ENCODE measurements at regions not wholly inside any gene's neighbourhood (a gene's known extent, or its start where the extent isn't known, plus 50 kb on each side); places are given as distances from the start of the nearest gene placed in this dataset.

DNA sequence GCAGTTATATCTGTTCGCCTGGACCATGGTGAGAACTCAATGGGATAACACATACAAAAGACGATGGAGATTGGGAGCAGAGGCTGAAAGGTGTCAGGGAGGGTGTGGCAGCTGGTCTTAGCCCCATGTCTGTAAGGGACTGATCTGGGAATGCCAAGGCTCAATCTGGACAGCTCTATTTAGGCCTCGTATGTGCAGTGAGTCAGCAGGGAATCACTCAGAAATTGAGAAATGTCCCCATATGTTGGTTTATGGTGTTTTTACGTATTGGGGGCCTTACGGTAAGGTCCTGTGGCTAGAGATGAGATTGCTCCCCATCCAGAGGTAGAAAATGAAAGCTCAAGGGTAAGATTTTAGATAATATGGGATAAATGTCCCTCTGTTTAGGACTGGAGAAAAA lies 71.4 kb upstream of the TTC29 start:
- H3K9me3 ChIP-seq (ENCODE audit: low read depth, low read length), result no peaks in the 10 kb centered on the region
- no peak for DNase-seq (ENCODE audit: low read depth, low spot score)
- no peak overlapping the region for H3K27ac ChIP-seq
- H3K36me3 ChIP-seq (ENCODE audit: insufficient read depth, low read length), result no peaks in the 10 kb centered on the region
- TF ChIP-seq POLR2AphosphoS5 (IDR thresholded peaks at IDR 0.05; ENCODE audit: borderline replicate concordance, low read depth, low read length) (no peak), EZH2 (IDR thresholded peaks at IDR 0.05) (no peak), FOXP2 (optimal IDR thresholded peaks at IDR 0.05; ENCODE audit: control extremely low read depth, extremely low read length, insufficient read depth) (no peak)
- no peak overlapping the region for H3K9ac ChIP-seq (ENCODE audit: insufficient read length)
- H3K4me3 ChIP-seq, result no peak overlapping the region

DNA sequence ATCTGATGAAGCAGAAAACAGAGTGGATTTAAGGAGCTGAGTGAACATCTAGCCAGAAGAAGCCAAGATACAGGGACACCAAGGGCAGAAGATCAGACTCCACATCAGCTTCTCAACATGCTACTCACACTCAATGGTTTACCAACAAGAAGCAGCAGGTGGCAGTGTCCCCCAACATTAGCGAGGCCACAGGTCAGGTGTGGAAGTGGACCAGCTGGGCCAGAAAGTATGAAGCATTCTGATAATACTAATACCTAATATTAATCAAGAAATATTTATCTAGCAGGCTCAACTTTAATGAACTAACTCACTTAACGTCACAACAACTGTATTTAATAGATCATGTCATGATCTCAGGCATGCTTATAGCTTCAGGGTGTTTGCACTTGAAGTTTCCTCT lies 73.4 kb upstream of the TTC29 start:
- TF ChIP-seq POLR2AphosphoS5 (IDR thresholded peaks at IDR 0.05; ENCODE audit: borderline replicate concordance, low read depth, low read length) (no peak), FOXP2 (optimal IDR thresholded peaks at IDR 0.05; ENCODE audit: control extremely low read depth, extremely low read length, insufficient read depth) (no peak), EZH2 (IDR thresholded peaks at IDR 0.05) (no peak)
- Histone ChIP-seq H3K9ac (ENCODE audit: insufficient read length) (no peak overlapping the region), H3K4me3 (no peak overlapping the region), H3K9me3 (ENCODE audit: low read depth, low read length) (no peaks in the 10 kb centered on the region), H3K27ac (no peak overlapping the region), H3K36me3 (ENCODE audit: insufficient read depth, low read length) (no peaks in the 10 kb centered on the region)
- DNase-seq (ENCODE audit: low read depth, low spot score), result peak; percentile 35

- TF ChIP-seq POLR2AphosphoS5 (IDR thresholded peaks at IDR 0.05; ENCODE audit: borderline replicate concordance, low read depth, low read length), result no peak
- no peak for TF ChIP-seq FOXP2 (optimal IDR thresholded peaks at IDR 0.05; ENCODE audit: control extremely low read depth, extremely low read length, insufficient read depth)
- TF ChIP-seq EZH2 (IDR thresholded peaks at IDR 0.05), result no peak
- H3K27ac ChIP-seq, result no peak overlapping the region
- H3K36me3 ChIP-seq (ENCODE audit: insufficient read depth, low read length), result no peaks in the 10 kb centered on the region
- H3K9ac ChIP-seq (ENCODE audit: insufficient read length), result no peak overlapping the region
- H3K4me3 ChIP-seq, result no peak overlapping the region
- no peaks in the 10 kb centered on the region for H3K9me3 ChIP-seq (ENCODE audit: low read depth, low read length)
- DNase-seq (ENCODE audit: low read depth, low spot score), result no peak
Observed at GRCh38 chr4:147020456-147020855, 74.8 kb upstream of the TTC29 start.

GRCh38 chr4:147025042-147025441 lies 79.4 kb upstream of the TTC29 start:
- Histone ChIP-seq H3K4me3 (no peak overlapping the region), H3K9me3 (ENCODE audit: low read depth, low read length) (no peaks in the 10 kb centered on the region)
- TF ChIP-seq POLR2AphosphoS5 (IDR thresholded peaks at IDR 0.05; ENCODE audit: borderline replicate concordance, low read depth, low read length), result no peak
- no peak for TF ChIP-seq EZH2 (IDR thresholded peaks at IDR 0.05)
- no peak for TF ChIP-seq FOXP2 (optimal IDR thresholded peaks at IDR 0.05; ENCODE audit: control extremely low read depth, extremely low read length, insufficient read depth)

GRCh38 chr4:147029296-147029695 lies 83.6 kb upstream of the TTC29 start:
- Histone ChIP-seq H3K4me3 (no peak overlapping the region), H3K36me3 (ENCODE audit: insufficient read depth, low read length) (no peaks in the 10 kb centered on the region), H3K27ac (no peak overlapping the region), H3K9me3 (ENCODE audit: low read depth, low read length) (no peaks in the 10 kb centered on the region), H3K9ac (ENCODE audit: insufficient read length) (no peak overlapping the region)
- no peak for DNase-seq (ENCODE audit: low read depth, low spot score)
- TF ChIP-seq FOXP2 (optimal IDR thresholded peaks at IDR 0.05; ENCODE audit: control extremely low read depth, extremely low read length, insufficient read depth) (no peak), EZH2 (IDR thresholded peaks at IDR 0.05) (no peak), POLR2AphosphoS5 (IDR thresholded peaks at IDR 0.05; ENCODE audit: borderline replicate concordance, low read depth, low read length) (no peak)

More at GRCh38 chr4:147025042-147025441, 79.4 kb upstream of the TTC29 start:
- Histone ChIP-seq H3K9ac (ENCODE audit: insufficient read length) (no peak overlapping the region), H3K36me3 (ENCODE audit: insufficient read depth, low read length) (no peaks in the 10 kb centered on the region), H3K27ac (no peak overlapping the region)
- DNase-seq (ENCODE audit: low read depth, low spot score), result no peak

DNA sequence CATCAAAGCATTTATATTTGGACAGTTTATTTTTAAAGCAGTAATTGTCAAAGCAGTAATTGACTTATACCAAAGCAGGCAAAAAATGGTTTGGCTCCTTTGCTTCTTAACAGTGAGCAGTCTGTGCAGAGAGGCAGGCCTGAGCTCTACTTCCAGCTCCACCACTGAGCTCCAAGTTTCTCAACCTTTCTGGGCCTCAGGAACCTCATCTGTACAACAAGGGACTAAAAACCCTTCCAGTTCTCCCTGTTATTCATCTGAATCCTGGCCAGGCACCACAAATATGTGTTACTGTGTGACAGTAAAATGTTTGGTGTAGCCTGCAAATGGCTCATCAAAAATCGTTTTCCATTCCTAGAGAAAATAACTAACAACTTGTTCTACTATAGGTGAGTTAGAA lies 88.7 kb upstream of the TTC29 start:
- no peak overlapping the region for H3K27ac ChIP-seq
- H3K9ac ChIP-seq (ENCODE audit: insufficient read length), result no peak overlapping the region
- H3K4me3 ChIP-seq, result no peak overlapping the region
- no peaks in the 10 kb centered on the region for H3K9me3 ChIP-seq (ENCODE audit: low read depth, low read length)
- no peaks in the 10 kb centered on the region for H3K36me3 ChIP-seq (ENCODE audit: insufficient read depth, low read length)
- DNase-seq (ENCODE audit: low read depth, low spot score), result no peak
- no peak for TF ChIP-seq EZH2 (IDR thresholded peaks at IDR 0.05)
- TF ChIP-seq POLR2AphosphoS5 (IDR thresholded peaks at IDR 0.05; ENCODE audit: borderline replicate concordance, low read depth, low read length), result no peak
- no peak for TF ChIP-seq FOXP2 (optimal IDR thresholded peaks at IDR 0.05; ENCODE audit: control extremely low read depth, extremely low read length, insufficient read depth)

DNA sequence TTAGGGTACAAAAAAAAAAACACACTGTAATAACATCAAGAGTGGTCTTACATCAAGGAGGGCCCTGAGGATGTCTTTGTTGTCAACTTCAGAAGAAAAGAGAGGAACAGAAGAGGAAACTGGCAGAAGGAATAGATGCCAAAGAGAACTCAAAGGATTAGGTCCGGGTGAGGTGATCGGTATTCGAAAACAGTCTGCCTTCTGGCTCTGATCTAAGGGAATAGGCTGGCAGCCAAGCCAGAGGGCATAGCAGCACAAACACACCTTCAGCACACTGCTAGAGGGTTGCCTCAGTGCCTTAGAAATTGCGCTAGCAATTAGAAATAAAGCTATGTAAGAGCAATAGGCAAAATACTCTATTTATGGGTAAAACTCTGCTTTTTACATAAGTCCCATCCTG lies 91.4 kb upstream of the TTC29 start:
- Histone ChIP-seq H3K9ac (ENCODE audit: insufficient read length) (no peak overlapping the region), H3K27ac (no peak overlapping the region), H3K36me3 (ENCODE audit: insufficient read depth, low read length) (no peaks in the 10 kb centered on the region), H3K4me3 (no peak overlapping the region), H3K9me3 (ENCODE audit: low read depth, low read length) (no peaks in the 10 kb centered on the region)
- DNase-seq (ENCODE audit: low read depth, low spot score), result no peak
- no peak for TF ChIP-seq EZH2 (IDR thresholded peaks at IDR 0.05)

- H3K4me3 ChIP-seq, result no peak overlapping the region
- no peak overlapping the region for H3K27ac ChIP-seq
Observed at GRCh38 chr4:147039976-147040575, 94.4 kb upstream of the TTC29 start.

DNA sequence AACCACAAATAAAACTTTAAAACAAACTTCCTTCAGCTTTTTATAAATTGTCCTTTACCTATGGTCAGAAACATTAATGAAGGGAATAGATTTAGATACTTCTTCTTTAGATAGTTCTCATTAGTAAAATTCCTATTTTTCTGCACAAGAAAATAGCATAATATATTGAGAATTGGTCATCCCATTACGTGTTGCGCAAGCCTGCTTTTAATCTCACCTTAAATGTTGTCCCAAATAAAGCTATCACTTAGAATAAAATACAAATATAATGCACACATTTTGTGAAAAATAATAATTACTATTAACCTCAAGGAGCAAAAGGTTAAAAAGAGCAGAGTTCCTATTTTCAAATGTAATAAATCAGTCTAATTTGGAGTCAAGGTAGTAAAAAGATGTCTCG lies 95.2 kb upstream of the TTC29 start:
- H3K9ac ChIP-seq (ENCODE audit: insufficient read length), result no peak overlapping the region
- no peak for TF ChIP-seq EZH2 (IDR thresholded peaks at IDR 0.05)
- no peak for TF ChIP-seq FOXP2 (optimal IDR thresholded peaks at IDR 0.05; ENCODE audit: control extremely low read depth, extremely low read length, insufficient read depth)
- TF ChIP-seq POLR2AphosphoS5 (IDR thresholded peaks at IDR 0.05; ENCODE audit: borderline replicate concordance, low read depth, low read length), result no peak
- DNase-seq (ENCODE audit: low read depth, low spot score), result no peak
- no peaks in the 10 kb centered on the region for H3K9me3 ChIP-seq (ENCODE audit: low read depth, low read length)
- no peak overlapping the region for H3K27ac ChIP-seq
- no peak overlapping the region for H3K4me3 ChIP-seq
- no peaks in the 10 kb centered on the region for H3K36me3 ChIP-seq (ENCODE audit: insufficient read depth, low read length)

More at GRCh38 chr4:147039976-147040575, 94.4 kb upstream of the TTC29 start:
- TF ChIP-seq POLR2AphosphoS5 (IDR thresholded peaks at IDR 0.05; ENCODE audit: borderline replicate concordance, low read depth, low read length) (no peak), EZH2 (IDR thresholded peaks at IDR 0.05) (no peak), FOXP2 (optimal IDR thresholded peaks at IDR 0.05; ENCODE audit: control extremely low read depth, extremely low read length, insufficient read depth) (no peak)
- H3K9ac ChIP-seq (ENCODE audit: insufficient read length), result no peak overlapping the region
- no peaks in the 10 kb centered on the region for H3K36me3 ChIP-seq (ENCODE audit: insufficient read depth, low read length)
- DNase-seq (ENCODE audit: low read depth, low spot score), result no peak
- no peaks in the 10 kb centered on the region for H3K9me3 ChIP-seq (ENCODE audit: low read depth, low read length)
